Activated CD4-positive, alpha-beta T cell treated with anti-CD3 and anti-CD28 coated beads, Interleukin-2, amount 50 U/mL, for 1 hour (primary cell): ENCODE measurements at regions not wholly inside any gene's neighbourhood (a gene's known extent, or its start where the extent isn't known, plus 50 kb on each side); places are given as distances from the start of the nearest gene placed in this dataset.

Experiments
- DNase-seq: peaks from one replicate; pipeline ENCODE4 v3.0.0-alpha.2; 2020

GRCh38 chr1:226816576-226816975 is 53.8 kb upstream of the PSEN2 start:
- no peak for DNase-seq

GRCh38 chr1:226814751-226815537 is 55.5 kb upstream of the PSEN2 start:
- DNase-seq = no peak

GRCh38 chr1:226813671-226814591 is 56.5 kb upstream of the PSEN2 start:
- no peak for DNase-seq

- no peak for DNase-seq
These were observed 59.7 kb upstream of the PSEN2 start for GRCh38 chr1:226810681-226811080.

- no peak for DNase-seq
These were observed 60.4 kb upstream of the PSEN2 start for GRCh38 chr1:226809785-226810571.

- DNase-seq = no peak
These were observed 61.9 kb upstream of the PSEN2 start for GRCh38 chr1:226808501-226808900.

GRCh38 chr1:226806988-226807387 is 63.4 kb upstream of the PSEN2 start:
- DNase-seq = no peak

- no peak for DNase-seq
These were observed 65.3 kb upstream of the PSEN2 start for GRCh38 chr1:226804907-226805759.

GRCh38 chr1:226800763-226801380 is 61.8 kb upstream of the ITPKB start:
- no peak for DNase-seq

- no peak for DNase-seq
These were observed 60.7 kb upstream of the ITPKB start for GRCh38 chr1:226799634-226800281.

GRCh38 chr1:226798427-226799411 is 59.6 kb upstream of the ITPKB start:
- DNase-seq = peak; percentile 63

GRCh38 chr1:226797151-226797550 is 58.1 kb upstream of the ITPKB start:
- no peak for DNase-seq

- DNase-seq = no peak
These were observed 54.7 kb upstream of the ITPKB start for GRCh38 chr1:226793620-226794276.

- no peak for DNase-seq
These were observed 53.3 kb upstream of the ITPKB start for GRCh38 chr1:226792368-226792767.

GRCh38 chr1:226790545-226791181 is 51.6 kb upstream of the ITPKB start:
- DNase-seq = no peak

GRCh38 chr1:226788965-226789364 is 49.9 kb upstream of the ITPKB start:
- DNase-seq = no peak
